ENCODE measurements at regions not wholly inside any gene's neighbourhood (a gene's known extent, or its start where the extent isn't known, plus 50 kb on each side); places are given as distances from the start of the nearest gene placed in this dataset.

DNA sequence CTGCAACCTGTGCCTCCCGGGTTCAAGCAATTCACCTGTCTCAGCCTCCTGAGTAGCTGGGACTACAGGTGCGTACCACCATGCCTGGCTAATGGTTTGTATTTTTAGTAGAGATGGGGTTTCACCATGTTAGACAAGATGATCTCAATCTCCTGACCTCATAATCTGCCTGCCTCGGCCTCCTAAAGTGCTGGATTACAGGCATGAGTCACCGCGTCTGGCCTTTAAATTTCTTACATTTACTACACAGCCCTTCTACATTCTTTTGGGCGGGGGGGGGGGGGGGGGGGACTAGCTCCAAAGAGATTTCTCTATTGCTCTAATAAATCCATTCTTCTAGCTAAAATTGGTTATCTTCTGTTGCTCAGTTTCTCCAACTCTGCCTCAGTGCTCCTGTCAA lies 964.9 kb upstream of the ACVR2A start:
- no peak for DNase-seq (ENCODE audit: low read depth)
- no peaks in the 10 kb centered on the region for H3K36me3 ChIP-seq (ENCODE audit: insufficient read depth, low read length)
- no peaks in the 10 kb centered on the region for H3K27me3 ChIP-seq (ENCODE audit: insufficient read depth, low read length)
- H4K20me1 ChIP-seq (ENCODE audit: insufficient read depth, low read length) = no peaks in the 10 kb centered on the region
- H3K27ac Mint-ChIP-seq (ENCODE audit: unreplicated experiment) = no peak overlapping the region
- H3K4me2 ChIP-seq (ENCODE audit: low read length) = no peak overlapping the region
- H3K4me3 ChIP-seq (ENCODE audit: insufficient read depth, low read depth, low read length) = no peak overlapping the region
- peaks cover 7% of the 10 kb centered on the region for H3K9me3 Mint-ChIP-seq (ENCODE audit: unreplicated experiment)
- H3K27me3 Mint-ChIP-seq (ENCODE audit: low read depth, unreplicated experiment) = no peaks in the 10 kb centered on the region
- H3K27ac ChIP-seq (ENCODE audit: low read depth, low read length) = no peak overlapping the region
- no peak for TF ChIP-seq CTCF (IDR thresholded peaks at IDR 0.05; ENCODE audit: insufficient read depth, low read depth, low read length)
- TF ChIP-seq EZH2 (IDR thresholded peaks at IDR 0.05; ENCODE audit: insufficient read depth, low read length) = no peak
- H2AFZ ChIP-seq (ENCODE audit: low read depth, low read length) = no peak overlapping the region
- H3K79me2 ChIP-seq (ENCODE audit: insufficient read depth, low read length) = no peaks in the 10 kb centered on the region
- H3K9ac ChIP-seq (ENCODE audit: low read length) = no peak overlapping the region
- no peaks in the 10 kb centered on the region for H3K36me3 Mint-ChIP-seq (ENCODE audit: low read depth, unreplicated experiment)
- H3K4me1 Mint-ChIP-seq (ENCODE audit: low read depth, unreplicated experiment) = no peaks in the 10 kb centered on the region
- FAIRE-seq = no peak
- H3K9me3 ChIP-seq (ENCODE audit: insufficient read depth, low read depth, low read length) = no peaks in the 10 kb centered on the region
- no peak overlapping the region for H3K4me3 Mint-ChIP-seq (ENCODE audit: unreplicated experiment)
- no peaks in the 10 kb centered on the region for H3K4me1 ChIP-seq (ENCODE audit: insufficient read depth, low read length)

- no peak overlapping the region for H3K27ac Mint-ChIP-seq (ENCODE audit: unreplicated experiment)
- H3K27me3 ChIP-seq (ENCODE audit: insufficient read depth, low read length) = no peaks in the 10 kb centered on the region
- peak overlapping the region; percentile 30 for H3K4me2 ChIP-seq (ENCODE audit: low read length)
- H3K36me3 ChIP-seq (ENCODE audit: insufficient read depth, low read length) = no peaks in the 10 kb centered on the region
- no peaks in the 10 kb centered on the region for H3K36me3 Mint-ChIP-seq (ENCODE audit: low read depth, unreplicated experiment)
- TF ChIP-seq CTCF (IDR thresholded peaks at IDR 0.05; ENCODE audit: insufficient read depth, low read depth, low read length) = no peak
- TF ChIP-seq EZH2 (IDR thresholded peaks at IDR 0.05; ENCODE audit: insufficient read depth, low read length) = no peak
- peaks cover 5% of the 10 kb centered on the region for H3K4me1 Mint-ChIP-seq (ENCODE audit: low read depth, unreplicated experiment)
- H3K4me3 ChIP-seq (ENCODE audit: insufficient read depth, low read depth, low read length) = no peak overlapping the region
- H4K20me1 ChIP-seq (ENCODE audit: insufficient read depth, low read length) = no peaks in the 10 kb centered on the region
- no peaks in the 10 kb centered on the region for H3K27me3 Mint-ChIP-seq (ENCODE audit: low read depth, unreplicated experiment)
- H3K4me1 ChIP-seq (ENCODE audit: insufficient read depth, low read length) = peaks cover 5% of the 10 kb centered on the region
- peak; percentile 55 for DNase-seq (ENCODE audit: low read depth)
- peak overlapping the region; percentile 69 for H2AFZ ChIP-seq (ENCODE audit: low read depth, low read length)
- H3K9me3 Mint-ChIP-seq (ENCODE audit: unreplicated experiment) = no peaks in the 10 kb centered on the region
- no peaks in the 10 kb centered on the region for H3K9me3 ChIP-seq (ENCODE audit: insufficient read depth, low read depth, low read length)
- no peak for FAIRE-seq
- H3K4me3 Mint-ChIP-seq (ENCODE audit: unreplicated experiment) = no peak overlapping the region
- H3K79me2 ChIP-seq (ENCODE audit: insufficient read depth, low read length) = no peaks in the 10 kb centered on the region
- no peak overlapping the region for H3K9ac ChIP-seq (ENCODE audit: low read length)
- H3K27ac ChIP-seq (ENCODE audit: low read depth, low read length) = no peak overlapping the region
These were observed 970.6 kb upstream of the ACVR2A start for GRCh38 chr2:146874260-146874658.

- H3K4me3 ChIP-seq (ENCODE audit: insufficient read depth, low read depth, low read length) = no peak overlapping the region
- Mint-ChIP-seq H3K9me3 (ENCODE audit: unreplicated experiment) (no peaks in the 10 kb centered on the region), H3K4me1 (ENCODE audit: low read depth, unreplicated experiment) (peaks cover 5% of the 10 kb centered on the region), H3K36me3 (ENCODE audit: low read depth, unreplicated experiment) (no peaks in the 10 kb centered on the region), H3K27ac (ENCODE audit: unreplicated experiment) (no peak overlapping the region), H3K4me3 (ENCODE audit: unreplicated experiment) (no peak overlapping the region), H3K27me3 (ENCODE audit: low read depth, unreplicated experiment) (no peaks in the 10 kb centered on the region)
- H4K20me1 ChIP-seq (ENCODE audit: insufficient read depth, low read length) = no peaks in the 10 kb centered on the region
- no peak overlapping the region for H3K9ac ChIP-seq (ENCODE audit: low read length)
- H2AFZ ChIP-seq (ENCODE audit: low read depth, low read length) = peak overlapping the region; percentile 69
- H3K36me3 ChIP-seq (ENCODE audit: insufficient read depth, low read length) = no peaks in the 10 kb centered on the region
- TF ChIP-seq CTCF (IDR thresholded peaks at IDR 0.05; ENCODE audit: insufficient read depth, low read depth, low read length) (no peak), EZH2 (IDR thresholded peaks at IDR 0.05; ENCODE audit: insufficient read depth, low read length) (no peak)
- no peaks in the 10 kb centered on the region for H3K9me3 ChIP-seq (ENCODE audit: insufficient read depth, low read depth, low read length)
- no peaks in the 10 kb centered on the region for H3K27me3 ChIP-seq (ENCODE audit: insufficient read depth, low read length)
- peak overlapping the region; percentile 30 for H3K4me2 ChIP-seq (ENCODE audit: low read length)
- no peak for FAIRE-seq
- peaks cover 5% of the 10 kb centered on the region for H3K4me1 ChIP-seq (ENCODE audit: insufficient read depth, low read length)
- H3K27ac ChIP-seq (ENCODE audit: low read depth, low read length) = no peak overlapping the region
- DNase-seq (ENCODE audit: low read depth) = no peak
- H3K79me2 ChIP-seq (ENCODE audit: insufficient read depth, low read length) = no peaks in the 10 kb centered on the region
These were observed 971.1 kb upstream of the ACVR2A start for GRCh38 chr2:146873646-146874259.

Data from astrocyte (in vitro differentiated cells and primary cell).